PC-3 (cell line): ENCODE measurements at regions not wholly inside any gene's neighbourhood (a gene's known extent, or its start where the extent isn't known, plus 50 kb on each side); places are given as distances from the start of the nearest gene placed in this dataset.

ENCODE experiments used
- ATAC-seq: fragments of 200-7000 bp; cut with Tn5 transposase; 2 replicates; pipeline ENCODE4 v1.9.1; 2020; ENCODE audit warnings: mild to moderate bottlenecking, moderate library complexity
- BruUV-seq: library from RNA; stranded (reverse); fragments of 400-500 nt; replicated peaks from 2 replicates; lab custom pipeline; 2021; lab: Mats Ljungman, UMichigan
- CTCF ChIA-PET: fragments of 300-600 bp; sonication (Branson Sonifier 250); formaldehyde crosslinking; loops from one replicate; lab custom pipeline; 2022; ENCODE audit warnings: antibody characterized with exemption; lab: Charles Lee
- POLR2A ChIA-PET: fragments of 300-600 bp; sonication (Branson Sonifier 250); formaldehyde crosslinking; loops from one replicate; lab custom pipeline; 2022; ENCODE audit warnings: antibody characterized with exemption; ENCODE audit not compliant: unreplicated experiment; lab: Charles Lee
- DNase-seq: peaks from one replicate; pipeline ENCODE4 v3.0.0-alpha.2; 2015
- H2AFZ ChIP-seq: fragments of 300-600 bp; sonication (generic); 2 replicates; pipeline ENCODE4 v1.6.0; 2016; ENCODE audit warnings: antibody characterized with exemption, low read length
- H3F3A ChIP-seq: fragments of 300-600 bp; sonication (generic); one replicate; pipeline ENCODE4 v1.6.0; 2017; ENCODE audit warnings: antibody characterized with exemption, low read length, control low read depth, mild to moderate bottlenecking; ENCODE audit not compliant: unreplicated experiment
- H3K27ac ChIP-seq: fragments of 300-600 bp; sonication (generic); 2 replicates; pipeline ENCODE4 v1.5.1; 2016; ENCODE audit warnings: mild to moderate bottlenecking, low read length
- H3K27me3 ChIP-seq: fragments of 300-600 bp; sonication (generic); 2 replicates; pipeline ENCODE4 v1.6.1; 2016; ENCODE audit warnings: low read length, mixed read lengths
- H3K36me3 ChIP-seq: fragments of 300-600 bp; sonication (generic); 2 replicates; pipeline ENCODE4 v1.6.1; 2016; ENCODE audit warnings: low read depth, mixed run types, low read length, mixed read lengths
- H3K4me1 ChIP-seq: fragments of 300-600 bp; sonication (generic); 2 replicates; pipeline ENCODE4 v1.5.1; 2016; ENCODE audit warnings: low read length; ENCODE audit not compliant: insufficient read depth
- H3K4me2 ChIP-seq: fragments of 300-600 bp; sonication (generic); 2 replicates; pipeline ENCODE4 v1.6.0; 2016; ENCODE audit warnings: low read length
- H3K4me3 ChIP-seq: fragments of 300-600 bp; sonication (generic); 2 replicates; pipeline ENCODE4 v1.5.1; 2016; ENCODE audit warnings: mild to moderate bottlenecking, low read length, mixed read lengths
- H3K79me2 ChIP-seq: fragments of 300-600 bp; sonication (generic); 2 replicates; pipeline ENCODE4 v1.6.1; 2017; ENCODE audit warnings: low read length, mixed read lengths
- H3K9ac ChIP-seq: fragments of 300-600 bp; sonication (generic); 2 replicates; pipeline ENCODE4 v1.6.0; 2016; ENCODE audit warnings: mild to moderate bottlenecking, low read length
- H3K9me2 ChIP-seq: fragments of 300-600 bp; sonication (generic); replicated peaks from 2 replicates; pipeline ENCODE4 v1.6.1; 2016; ENCODE audit warnings: mixed run types, low read length, mixed read lengths
- H3K9me3 ChIP-seq: fragments of 300-600 bp; sonication (generic); 2 replicates; pipeline ENCODE4 v1.6.1; 2016; ENCODE audit warnings: low read length, mixed read lengths
- H4K20me1 ChIP-seq: fragments of 300-600 bp; sonication (generic); 2 replicates; pipeline ENCODE4 v1.6.1; 2016; ENCODE audit warnings: low read length, mixed read lengths
- CTCF ChIP-seq: fragments of 300-600 bp; sonication (generic); conservative IDR thresholded peaks from 2 replicates; pipeline ENCODE4 v1.5.1; 2017; ENCODE audit warnings: antibody characterized with exemption, low read depth, mild to moderate bottlenecking, low read length
- EZH2 ChIP-seq: fragments of 300-600 bp; sonication (generic); IDR thresholded peaks from one replicate; pipeline ENCODE4 v1.6.1; 2017; ENCODE audit warnings: antibody characterized with exemption, mild to moderate bottlenecking, low read length; ENCODE audit not compliant: unreplicated experiment
- EZH2phosphoT487 ChIP-seq: fragments of 300-600 bp; sonication (generic); IDR thresholded peaks from 2 replicates; pipeline ENCODE4 v1.6.1; 2018; ENCODE audit warnings: mild to moderate bottlenecking, antibody characterized with exemption, low read length, borderline replicate concordance
- intact Hi-C: fragments of 100-400 bp; cut with micrococcal nuclease; formaldehyde crosslinking; loops from 2 replicates; pipeline ENCODE4 v1.9.0; 2023

DNA sequence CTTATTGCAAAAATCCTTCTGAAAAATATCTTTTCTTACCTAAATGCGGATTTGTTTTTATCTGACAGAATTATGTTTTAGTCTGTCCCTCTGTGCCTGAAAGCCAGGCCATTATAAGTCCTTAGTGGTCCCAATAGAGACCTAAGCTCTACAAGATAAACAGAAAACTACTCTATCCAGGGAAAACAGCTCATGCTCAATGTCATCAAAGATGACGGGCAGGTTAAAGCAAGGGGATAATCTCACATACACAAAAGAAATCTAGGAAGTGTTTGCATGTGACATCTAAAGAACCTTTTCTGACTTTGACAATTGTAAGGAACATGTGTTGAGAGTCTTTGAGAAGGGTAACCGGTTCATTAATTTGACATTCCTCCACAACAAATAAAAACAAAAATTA lies 741.1 kb upstream of the ID2 start:
- Histone ChIP-seq H3K9me3 (no peaks in the 10 kb centered on the region), H3K4me1 (peaks cover 15% of the 10 kb centered on the region), H3K27ac (no peak overlapping the region), H3K9me2 (no peaks in the 10 kb centered on the region), H3K9ac (no peak overlapping the region), H3K79me2 (no peaks in the 10 kb centered on the region), H3K4me3 (no peak overlapping the region), H3K4me2 (no peak overlapping the region), H3K36me3 (no peaks in the 10 kb centered on the region), H4K20me1 (no peaks in the 10 kb centered on the region), H3F3A (no peaks in the 10 kb centered on the region), H3K27me3 (no peaks in the 10 kb centered on the region), H2AFZ (no peak overlapping the region)
- ChIA-PET CTCF (no interaction called here), POLR2A (no interaction called here)
- TF ChIP-seq EZH2: no peak
- TF ChIP-seq CTCF: no peak
- no peak for ATAC-seq
- DNase-seq: no peak
- intact Hi-C loops: no loop called here
- BruUV-seq: no TSS peak

- CTCF ChIA-PET: no interaction called here
- Histone ChIP-seq H3K4me1 (peaks cover 15% of the 10 kb centered on the region), H3K36me3 (no peaks in the 10 kb centered on the region), H3K9me3 (no peaks in the 10 kb centered on the region), H3K9me2 (no peaks in the 10 kb centered on the region), H3K27ac (no peak overlapping the region), H3K4me3 (no peak overlapping the region), H3F3A (no peaks in the 10 kb centered on the region), H3K4me2 (no peak overlapping the region), H2AFZ (no peak overlapping the region), H3K79me2 (no peaks in the 10 kb centered on the region), H3K27me3 (no peaks in the 10 kb centered on the region), H4K20me1 (no peaks in the 10 kb centered on the region), H3K9ac (no peak overlapping the region)
- no peak for TF ChIP-seq EZH2
- TF ChIP-seq CTCF: no peak
- TF ChIP-seq EZH2phosphoT487: no peak
- no peak for ATAC-seq
- no TSS peak for BruUV-seq
- POLR2A ChIA-PET: no interaction called here
- intact Hi-C loops: no loop called here
- no peak for DNase-seq
These were observed 738.4 kb upstream of the ID2 start for GRCh38 chr2:7943446-7943845.

DNA sequence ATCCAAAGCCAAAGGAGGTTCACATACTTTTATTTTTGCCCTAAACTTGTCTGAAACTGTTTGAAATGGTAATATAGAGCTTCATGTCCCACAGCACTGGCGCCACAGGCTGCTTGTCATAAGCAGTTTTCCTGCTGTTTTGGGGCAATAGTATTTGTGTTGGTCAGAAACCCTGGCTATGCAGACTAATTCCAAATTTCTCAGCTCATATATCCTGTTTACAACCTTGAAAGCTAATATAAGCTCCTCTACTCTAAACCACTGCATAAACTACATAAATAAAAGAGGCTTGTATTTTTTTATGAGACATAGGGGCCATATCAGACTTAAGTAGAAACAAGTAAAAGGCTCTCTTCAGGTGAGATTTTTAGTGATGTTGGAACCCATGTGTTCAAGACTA lies 736.8 kb upstream of the ID2 start:
- ChIA-PET CTCF (no interaction called here), POLR2A (interaction anchor here (0.6 kb wide), 1 partner anchor 209 kb away, joined by 3 read pairs; no protein-coding TSS in a partner anchor)
- H3F3A ChIP-seq: no peaks in the 10 kb centered on the region
- ATAC-seq (no peak), DNase-seq (no peak)
- no peaks in the 10 kb centered on the region for H3K79me2 ChIP-seq
- no peak overlapping the region for H3K4me3 ChIP-seq
- no peaks in the 10 kb centered on the region for H3K9me3 ChIP-seq
- BruUV-seq: no TSS peak
- no peaks in the 10 kb centered on the region for H4K20me1 ChIP-seq
- H2AFZ ChIP-seq: no peak overlapping the region
- no peaks in the 10 kb centered on the region for H3K36me3 ChIP-seq
- no peak overlapping the region for H3K4me2 ChIP-seq
- no peak overlapping the region for H3K9ac ChIP-seq
- TF ChIP-seq CTCF (no peak), EZH2phosphoT487 (no peak), EZH2 (no peak)
- no peaks in the 10 kb centered on the region for H3K9me2 ChIP-seq
- H3K4me1 ChIP-seq: peaks cover 4% of the 10 kb centered on the region
- no peak overlapping the region for H3K27ac ChIP-seq
- intact Hi-C loops: no loop called here
- no peaks in the 10 kb centered on the region for H3K27me3 ChIP-seq
